ENCODE measurements at regions not wholly inside any gene's neighbourhood (a gene's known extent, or its start where the extent isn't known, plus 50 kb on each side); places are given as distances from the start of the nearest gene placed in this dataset.

- Histone ChIP-seq H3K4me3 (no peak overlapping the region), H3K36me3 (no peaks in the 10 kb centered on the region), H3K27ac (no peak overlapping the region), H3K9me3 (no peaks in the 10 kb centered on the region), H3K27me3 (no peaks in the 10 kb centered on the region), H3K4me1 (no peaks in the 10 kb centered on the region)
- TF ChIP-seq POLR2A (IDR thresholded peaks at IDR 0.05) (no peak), CTCF (IDR thresholded peaks at IDR 0.05) (no peak)
- no peak for DNase-seq
These were observed 1635.9 kb upstream of the LRRTM1 start for GRCh38 chr2:81940266-81940955.

GRCh38 chr2:81937944-81938343 lies 1633.4 kb upstream of the LRRTM1 start:
- Histone ChIP-seq H3K4me1 (no peaks in the 10 kb centered on the region), H3K4me3 (no peak overlapping the region), H3K27ac (no peak overlapping the region), H3K9me3 (no peaks in the 10 kb centered on the region), H3K27me3 (no peaks in the 10 kb centered on the region), H3K36me3 (no peaks in the 10 kb centered on the region)
- no peak for DNase-seq
- TF ChIP-seq CTCF (IDR thresholded peaks at IDR 0.05), result no peak
- no peak for TF ChIP-seq POLR2A (IDR thresholded peaks at IDR 0.05)

DNA sequence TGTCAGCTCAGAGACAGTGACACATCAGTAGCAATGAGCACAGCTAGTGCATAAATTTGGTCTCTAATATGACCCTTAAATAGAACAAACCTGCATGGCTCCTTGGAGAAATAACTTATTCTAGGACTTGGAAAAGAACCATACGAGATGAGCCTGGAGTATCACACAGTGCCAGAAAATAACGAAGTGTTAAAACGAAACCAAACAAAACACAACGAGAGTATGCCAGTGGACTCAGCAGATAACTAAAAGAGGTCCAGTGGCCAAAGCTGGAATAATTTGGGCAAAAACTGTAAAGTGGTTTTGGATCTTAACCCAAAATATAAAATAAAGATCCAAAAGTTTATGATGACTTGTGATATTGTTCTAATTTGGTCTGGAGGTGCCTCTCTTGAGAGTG lies 1599.0 kb upstream of the LRRTM1 start:
- TF ChIP-seq CTCF (IDR thresholded peaks at IDR 0.05) (no peak), POLR2A (IDR thresholded peaks at IDR 0.05) (no peak)
- Histone ChIP-seq H3K27ac (no peak overlapping the region), H3K27me3 (no peaks in the 10 kb centered on the region), H3K4me3 (no peak overlapping the region), H3K4me1 (no peaks in the 10 kb centered on the region), H3K36me3 (no peaks in the 10 kb centered on the region), H3K9me3 (no peaks in the 10 kb centered on the region)
- no peak for DNase-seq

- Histone ChIP-seq H3K4me1 (no peaks in the 10 kb centered on the region), H3K36me3 (no peaks in the 10 kb centered on the region), H3K27me3 (no peaks in the 10 kb centered on the region), H3K27ac (no peak overlapping the region), H3K9me3 (no peaks in the 10 kb centered on the region), H3K4me3 (no peak overlapping the region)
- DNase-seq, result no peak
- TF ChIP-seq POLR2A (IDR thresholded peaks at IDR 0.05) (no peak), CTCF (IDR thresholded peaks at IDR 0.05) (peak in 3 of 6 experiments; percentile 31 to 43 (median 36))
These were observed 1596.5 kb upstream of the LRRTM1 start for GRCh38 chr2:81901017-81901416.

- no peaks in the 10 kb centered on the region for H3K4me1 ChIP-seq
- no peak for TF ChIP-seq CTCF (IDR thresholded peaks at IDR 0.05)
- no peak for TF ChIP-seq POLR2A (IDR thresholded peaks at IDR 0.05)
- DNase-seq, result no peak
- H3K4me3 ChIP-seq, result no peak overlapping the region
- no peak overlapping the region for H3K27ac ChIP-seq
- no peaks in the 10 kb centered on the region for H3K9me3 ChIP-seq
- no peaks in the 10 kb centered on the region for H3K36me3 ChIP-seq
- H3K27me3 ChIP-seq, result no peaks in the 10 kb centered on the region
These were observed 1591.2 kb upstream of the LRRTM1 start for GRCh38 chr2:81895620-81896250.
